Cardiac fibroblast (primary cell): ENCODE measurements at regions not wholly inside any gene's neighbourhood (a gene's known extent, or its start where the extent isn't known, plus 50 kb on each side); places are given as distances from the start of the nearest gene placed in this dataset.

Source experiments
- DNase-seq, 2 donors: peaks; one replicate each; pipeline versions ENCODE4 v3.0.0 to v3.0.0-alpha.2; 2010; ENCODE audit warnings: low read depth in 2 of 2
- H3K4me3 ChIP-seq, 2 donors: replicated peaks in 1 of 2; 1 replicate in 1 of 2; 2 replicates in 1 of 2; pipeline ENCODE4 v1.5.1; 2011; ENCODE audit warnings: low read depth in 2 of 2, low read length in 2 of 2, mild to moderate bottlenecking in 2 of 2, moderate library complexity in 1 of 2
- CTCF ChIP-seq: IDR thresholded peaks from one replicate; pipeline ENCODE4 v1.5.1; 2011; ENCODE audit warnings: low read depth, mild to moderate bottlenecking, low read length, inconsistent platforms

DNA sequence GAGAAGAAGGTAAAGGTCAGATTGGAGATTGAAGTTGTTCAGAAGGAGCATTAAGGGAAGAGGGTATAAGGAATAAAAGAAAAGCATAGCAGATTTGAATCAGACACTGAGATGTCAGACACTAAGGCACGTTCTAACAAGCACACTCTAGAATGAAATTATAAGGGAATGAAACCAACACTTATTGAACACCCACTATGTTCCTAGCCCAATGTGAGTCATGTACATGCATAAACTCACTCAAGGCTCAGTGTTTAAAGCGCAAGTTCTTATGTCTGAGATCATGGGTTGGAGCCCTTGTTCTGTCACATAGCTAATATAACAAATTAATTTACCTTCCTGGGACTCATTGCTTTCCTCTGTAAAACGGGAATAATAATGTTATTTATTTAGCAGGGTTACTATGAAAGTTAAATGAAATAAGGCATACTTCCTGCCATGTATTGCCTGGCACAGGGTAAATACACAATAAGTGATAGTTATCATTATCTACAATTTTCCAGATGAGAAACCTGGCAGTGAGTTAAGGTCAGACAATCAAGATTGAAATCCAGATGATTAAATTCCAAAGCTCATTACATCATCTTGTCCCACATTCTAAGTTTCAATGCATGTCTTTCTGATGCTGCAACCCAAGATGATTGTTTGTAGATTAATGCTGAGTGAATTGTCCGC, 68.3 kb upstream of the DACH1 start:
- no peak overlapping the region for H3K4me3 ChIP-seq
- no peak for DNase-seq
- TF ChIP-seq CTCF, result no peak

- no peak for TF ChIP-seq CTCF
- DNase-seq, result no peak
- H3K4me3 ChIP-seq, result no peak overlapping the region
Observed at GRCh38 chr13:71924931-71925330, 57.9 kb upstream of the DACH1 start.

DNA sequence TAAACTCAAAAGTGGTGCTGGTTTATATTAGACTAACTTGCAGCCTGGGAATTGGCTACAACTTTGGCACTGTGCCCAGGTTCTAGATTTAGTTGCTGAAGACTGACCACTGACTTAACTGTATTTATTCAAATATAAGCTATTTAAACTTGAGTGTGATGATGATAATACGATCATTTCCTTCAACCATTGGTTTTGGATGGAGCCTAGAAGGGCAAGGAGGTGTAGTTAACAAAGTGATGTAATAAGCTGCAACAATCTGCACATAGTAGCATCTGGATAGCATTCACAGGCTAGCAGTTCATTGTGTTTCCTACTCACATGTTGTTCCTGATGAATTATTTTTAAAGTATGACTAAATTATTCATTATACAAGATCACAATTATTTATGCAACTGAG, 55.2 kb upstream of the DACH1 start:
- no peak overlapping the region for H3K4me3 ChIP-seq
- peak in 1 of 2 donors; percentile 3 for DNase-seq
- TF ChIP-seq CTCF, result no peak
